ENCODE measurements at regions not wholly inside any gene's neighbourhood (a gene's known extent, or its start where the extent isn't known, plus 50 kb on each side); places are given as distances from the start of the nearest gene placed in this dataset.
"Not testable (repeated sequence)": the region's sequence is repeated elsewhere in the genome, so short reads cannot be mapped to it uniquely, and the experiment has no call there.

GRCh38 chr13:18224411-18224810 lies 957.2 kb downstream of the TUBA3C start:
- H3K27me3 Mint-ChIP-seq (ENCODE audit: insufficient read depth, low read depth, poor library complexity); H3K4me3 Mint-ChIP-seq; H3K36me3 Mint-ChIP-seq (ENCODE audit: low read depth); H3K36me3 ChIP-seq (ENCODE audit: insufficient read depth); H4K20me1 ChIP-seq (replicated peaks; ENCODE audit: insufficient read depth); H3K4me2 ChIP-seq; DNase-seq (ENCODE audit: low spot score); H3K27me3 ChIP-seq (ENCODE audit: insufficient read depth); H3K9me2 ChIP-seq (ENCODE audit: insufficient read depth); H3K79me2 ChIP-seq (replicated peaks; ENCODE audit: insufficient read depth); H3K4me1 Mint-ChIP-seq; H3K4me1 ChIP-seq (ENCODE audit: insufficient read depth); H3K27ac Mint-ChIP-seq; ATAC-seq; H3K4me3 ChIP-seq; H2AFZ ChIP-seq; H3F3A ChIP-seq (replicated peaks; ENCODE audit: low read depth); H3K27ac ChIP-seq (ENCODE audit: low read depth): not testable (repeated sequence)
- H3K9me3 Mint-ChIP-seq: peaks cover 75% of the 10 kb centered on the region

- H3K4me3 ChIP-seq; ATAC-seq; H3K36me3 ChIP-seq (ENCODE audit: insufficient read depth); H3K4me1 Mint-ChIP-seq; DNase-seq (ENCODE audit: low spot score); H3K9me2 ChIP-seq (ENCODE audit: insufficient read depth); H3K27ac ChIP-seq (ENCODE audit: low read depth); H2AFZ ChIP-seq; H4K20me1 ChIP-seq (replicated peaks; ENCODE audit: insufficient read depth); H3F3A ChIP-seq (replicated peaks; ENCODE audit: low read depth); H3K4me3 Mint-ChIP-seq; H3K79me2 ChIP-seq (replicated peaks; ENCODE audit: insufficient read depth); H3K27me3 ChIP-seq (ENCODE audit: insufficient read depth); H3K4me1 ChIP-seq (ENCODE audit: insufficient read depth); H3K4me2 ChIP-seq; H3K27ac Mint-ChIP-seq: not testable (repeated sequence)
- Mint-ChIP-seq H3K27me3 (ENCODE audit: insufficient read depth, low read depth, poor library complexity) (peaks cover 10% of the 10 kb centered on the region), H3K36me3 (ENCODE audit: low read depth) (peaks cover 25% of the 10 kb centered on the region), H3K9me3 (peaks cover 54% of the 10 kb centered on the region)
Measured at GRCh38 chr13:18214689-18215088, 966.9 kb downstream of the TUBA3C start.

- not testable (repeated sequence) for ATAC-seq
Measured at GRCh38 chr13:18213511-18213910, 968.1 kb downstream of the TUBA3C start.

GRCh38 chr13:18212873-18213272 lies 968.8 kb downstream of the TUBA3C start:
- H3K27ac Mint-ChIP-seq: no peak overlapping the region
- H3K27me3 Mint-ChIP-seq (ENCODE audit: insufficient read depth, low read depth, poor library complexity): peaks cover 10% of the 10 kb centered on the region
- Histone ChIP-seq H3K27ac (ENCODE audit: low read depth) (no peak overlapping the region), H3K9me2 (ENCODE audit: insufficient read depth) (no peaks in the 10 kb centered on the region), H3K4me2 (no peak overlapping the region), H3K4me3 (no peak overlapping the region), H2AFZ (no peak overlapping the region), H3K36me3 (ENCODE audit: insufficient read depth) (no peaks in the 10 kb centered on the region; the same call in 1 of the 2 replicates), H3F3A (replicated peaks; ENCODE audit: low read depth) (0 out of 2 replicates have a peak, but pooled peaks cover 5% of the 10 kb centered on the region), H3K4me1 (ENCODE audit: insufficient read depth) (no peaks in the 10 kb centered on the region), H3K27me3 (ENCODE audit: insufficient read depth) (no peaks in the 10 kb centered on the region), H4K20me1 (replicated peaks; ENCODE audit: insufficient read depth) (no peaks in the 10 kb centered on the region), H3K79me2 (replicated peaks; ENCODE audit: insufficient read depth) (no peaks in the 10 kb centered on the region)
- ATAC-seq: no peak; the same call in 2 of the 3 replicates
- H3K36me3 Mint-ChIP-seq (ENCODE audit: low read depth): peaks cover 18% of the 10 kb centered on the region
- peak; percentile 13 for DNase-seq (ENCODE audit: low spot score)
- H3K9me3 Mint-ChIP-seq: peaks cover 46% of the 10 kb centered on the region
- no peak overlapping the region for H3K4me3 Mint-ChIP-seq
- no peaks in the 10 kb centered on the region for H3K4me1 Mint-ChIP-seq
- no peak for TF ChIP-seq JUNB (IDR thresholded peaks at IDR 0.05; ENCODE audit: unreplicated experiment)
- TF ChIP-seq ETS1 (IDR thresholded peaks at IDR 0.05): no peak
- TF ChIP-seq CTCF (conservative IDR thresholded peaks at IDR 0.05; ENCODE audit: low read depth in 2 of 2): no peak
- no peak for TF ChIP-seq NANOG (IDR thresholded peaks at IDR 0.05; ENCODE audit: borderline replicate concordance)
- no peak for TF ChIP-seq POLR2AphosphoS5 (IDR thresholded peaks at IDR 0.05; ENCODE audit: low read depth)
- TF ChIP-seq ZNF331 (CRISPR knock-in tag; IDR thresholded peaks at IDR 0.05; ENCODE audit: low read depth): no peak
- no peak for TF ChIP-seq CREB1 (CRISPR knock-in tag; IDR thresholded peaks at IDR 0.05; ENCODE audit: low read depth)
- TF ChIP-seq ZNF114 (CRISPR knock-in tag; IDR thresholded peaks at IDR 0.05): no peak

More at GRCh38 chr13:18213511-18213910, 968.1 kb downstream of the TUBA3C start:
- H3K4me2 ChIP-seq; H3K36me3 ChIP-seq (ENCODE audit: insufficient read depth); H2AFZ ChIP-seq; H3K4me1 Mint-ChIP-seq; H4K20me1 ChIP-seq (replicated peaks; ENCODE audit: insufficient read depth); H3K4me3 Mint-ChIP-seq; DNase-seq (ENCODE audit: low spot score); H3F3A ChIP-seq (replicated peaks; ENCODE audit: low read depth); H3K4me3 ChIP-seq; H3K9me2 ChIP-seq (ENCODE audit: insufficient read depth); H3K27me3 ChIP-seq (ENCODE audit: insufficient read depth); H3K27ac ChIP-seq (ENCODE audit: low read depth); H3K4me1 ChIP-seq (ENCODE audit: insufficient read depth); H3K27ac Mint-ChIP-seq; H3K79me2 ChIP-seq (replicated peaks; ENCODE audit: insufficient read depth): not testable (repeated sequence)
- H3K9me3 Mint-ChIP-seq: peaks cover 46% of the 10 kb centered on the region
- peaks cover 10% of the 10 kb centered on the region for H3K27me3 Mint-ChIP-seq (ENCODE audit: insufficient read depth, low read depth, poor library complexity)
- peaks cover 18% of the 10 kb centered on the region for H3K36me3 Mint-ChIP-seq (ENCODE audit: low read depth)
